Activated naive CD4-positive, alpha-beta T cell treated with anti-CD3 and anti-CD28 coated beads, Interleukin-2, amount 10 ng/mL, durations not matched to agents 7 days and 5 days (primary cell): ENCODE measurements at regions not wholly inside any gene's neighbourhood (a gene's known extent, or its start where the extent isn't known, plus 50 kb on each side); places are given as distances from the start of the nearest gene placed in this dataset.

ENCODE experiments used
- CTCF ChIA-PET: fragments of 350-600 bp; sonication (Branson Sonifier 250); formaldehyde crosslinking; loops from one replicate; lab custom pipeline; 2021; ENCODE audit warnings: antibody characterized with exemption; lab: Charles Lee
- DNase-seq: peaks from one replicate; pipeline ENCODE4 v3.0.0-alpha.2; 2020
- H3K27ac Mint-ChIP-seq: one replicate; pipeline ENCODE4 v1.8.0; 2021; ENCODE audit warnings: mild to moderate bottlenecking, moderate library complexity, mixed read lengths
- H3K27me3 Mint-ChIP-seq: one replicate; pipeline ENCODE4 v1.8.0; 2021; ENCODE audit warnings: mild to moderate bottlenecking, mixed read lengths
- H3K36me3 Mint-ChIP-seq: one replicate; pipeline ENCODE4 v1.8.0; 2021; ENCODE audit warnings: mixed read lengths
- H3K4me1 Mint-ChIP-seq: one replicate; pipeline ENCODE4 v1.8.0; 2021; ENCODE audit warnings: mixed read lengths
- H3K4me3 Mint-ChIP-seq: one replicate; pipeline ENCODE4 v1.8.0; 2021; ENCODE audit warnings: mild to moderate bottlenecking, moderate library complexity, mixed read lengths
- H3K9me3 Mint-ChIP-seq: one replicate; pipeline ENCODE4 v1.8.0; 2021; ENCODE audit warnings: mixed read lengths

DNA sequence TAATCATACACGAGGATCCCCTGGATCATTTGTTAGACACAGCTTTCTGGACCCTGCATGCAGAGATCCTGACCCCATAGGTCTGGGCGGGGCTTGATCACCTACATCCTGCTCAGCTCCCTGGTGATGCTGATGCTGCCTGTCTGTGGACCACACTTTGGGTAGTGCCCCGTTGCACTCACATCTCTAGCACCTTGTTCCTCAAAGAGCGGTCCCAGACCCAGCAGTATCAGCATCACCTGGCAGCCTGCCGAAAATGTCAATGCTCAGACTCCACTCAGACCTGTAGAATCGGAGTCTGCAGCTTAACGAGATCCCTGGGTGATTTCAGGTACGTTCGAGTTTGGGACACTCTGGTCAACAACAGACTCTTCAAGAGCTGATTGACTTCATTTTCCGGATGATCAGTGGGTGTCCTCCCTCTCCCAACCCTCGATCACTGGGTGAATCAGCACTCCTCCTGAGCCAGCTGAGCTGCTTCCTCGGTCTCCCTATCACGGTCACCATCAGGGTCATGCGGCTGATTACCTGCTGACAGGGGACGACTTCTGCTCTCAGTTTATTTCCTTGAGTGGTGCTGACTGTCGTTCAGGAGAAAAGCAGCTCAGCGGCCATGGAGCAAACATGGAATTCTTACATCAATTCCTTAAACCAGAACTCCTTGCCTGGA is 150.6 kb upstream of the RAB12 start:
- peaks cover 4% of the 10 kb centered on the region for H3K27me3 Mint-ChIP-seq
- no peaks in the 10 kb centered on the region for H3K4me1 Mint-ChIP-seq
- DNase-seq, result no peak
- no peaks in the 10 kb centered on the region for H3K36me3 Mint-ChIP-seq
- CTCF ChIA-PET, result interaction anchor here (1.3 kb wide), 1 partner anchor 19 kb away, joined by 4 read pairs; no protein-coding TSS in a partner anchor
- no peak overlapping the region for H3K4me3 Mint-ChIP-seq
- H3K9me3 Mint-ChIP-seq, result no peaks in the 10 kb centered on the region
- no peak overlapping the region for H3K27ac Mint-ChIP-seq

- DNase-seq, result no peak
- H3K36me3 Mint-ChIP-seq, result no peaks in the 10 kb centered on the region
- no peak overlapping the region for H3K4me3 Mint-ChIP-seq
- no peaks in the 10 kb centered on the region for H3K4me1 Mint-ChIP-seq
- H3K27me3 Mint-ChIP-seq, result peaks cover under 1% of the 10 kb centered on the region
- CTCF ChIA-PET, result no interaction called here
- H3K27ac Mint-ChIP-seq, result no peak overlapping the region
- H3K9me3 Mint-ChIP-seq, result no peaks in the 10 kb centered on the region
Observed at GRCh38 chr18:8460748-8461147, 148.5 kb upstream of the RAB12 start.

DNA sequence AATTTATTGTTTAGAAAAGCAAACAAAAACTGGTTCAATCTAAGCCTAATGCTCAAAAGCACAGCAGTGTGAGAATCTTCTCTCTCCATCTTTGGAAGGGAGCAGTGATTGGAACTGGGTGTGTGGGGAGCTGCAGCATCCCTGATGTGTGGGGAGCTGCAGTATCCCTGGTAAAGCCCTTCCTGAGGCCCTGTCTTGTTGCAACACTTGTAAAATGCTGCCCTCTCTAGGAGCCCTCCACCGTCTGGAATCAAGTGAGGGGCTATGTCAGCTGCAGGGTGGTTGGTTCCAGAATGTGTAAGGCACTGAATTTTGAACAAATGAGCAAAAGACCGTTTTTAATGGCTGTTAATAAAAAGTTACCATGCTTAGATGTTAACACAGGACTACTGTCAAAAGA is 147.7 kb upstream of the RAB12 start:
- CTCF ChIA-PET, result no interaction called here
- H3K27me3 Mint-ChIP-seq, result peaks cover 2% of the 10 kb centered on the region
- H3K9me3 Mint-ChIP-seq, result no peaks in the 10 kb centered on the region
- no peak overlapping the region for H3K4me3 Mint-ChIP-seq
- no peaks in the 10 kb centered on the region for H3K4me1 Mint-ChIP-seq
- DNase-seq, result no peak
- no peaks in the 10 kb centered on the region for H3K36me3 Mint-ChIP-seq
- H3K27ac Mint-ChIP-seq, result no peak overlapping the region

GRCh38 chr18:8462651-8463185 is 146.5 kb upstream of the RAB12 start:
- H3K36me3 Mint-ChIP-seq, result no peaks in the 10 kb centered on the region
- no peak overlapping the region for H3K4me3 Mint-ChIP-seq
- CTCF ChIA-PET, result no interaction called here
- no peak for DNase-seq
- H3K27ac Mint-ChIP-seq, result no peak overlapping the region
- no peaks in the 10 kb centered on the region for H3K4me1 Mint-ChIP-seq
- peaks cover 4% of the 10 kb centered on the region for H3K27me3 Mint-ChIP-seq
- no peaks in the 10 kb centered on the region for H3K9me3 Mint-ChIP-seq

GRCh38 chr18:8463791-8464190 is 145.4 kb upstream of the RAB12 start:
- Mint-ChIP-seq H3K27me3 (peaks cover 4% of the 10 kb centered on the region), H3K4me1 (no peaks in the 10 kb centered on the region), H3K4me3 (no peak overlapping the region), H3K9me3 (no peaks in the 10 kb centered on the region), H3K27ac (no peak overlapping the region), H3K36me3 (no peaks in the 10 kb centered on the region)
- CTCF ChIA-PET, result no interaction called here
- no peak for DNase-seq

DNA sequence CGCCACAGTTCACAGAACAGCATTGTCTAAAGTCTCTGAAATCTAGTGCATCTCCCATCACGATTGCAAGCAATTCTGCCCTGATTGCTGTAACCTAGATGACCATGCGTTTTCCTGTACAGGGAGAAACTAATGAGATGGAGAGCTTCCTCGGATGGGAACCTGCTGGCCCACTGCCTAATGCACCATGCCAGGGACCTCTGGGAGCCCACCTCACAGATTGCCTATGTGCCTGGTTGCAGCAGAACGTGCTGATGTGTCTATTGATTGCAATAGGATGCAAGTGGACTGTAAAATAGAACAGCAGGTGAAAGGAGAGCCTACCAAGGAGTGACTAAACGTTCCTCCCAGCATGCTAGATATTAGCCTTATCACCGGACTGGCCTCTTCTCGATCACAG is 141.0 kb upstream of the RAB12 start:
- H3K36me3 Mint-ChIP-seq, result no peaks in the 10 kb centered on the region
- H3K9me3 Mint-ChIP-seq, result no peaks in the 10 kb centered on the region
- peaks cover 4% of the 10 kb centered on the region for H3K27me3 Mint-ChIP-seq
- H3K4me3 Mint-ChIP-seq, result no peak overlapping the region
- DNase-seq, result no peak
- no peaks in the 10 kb centered on the region for H3K4me1 Mint-ChIP-seq
- H3K27ac Mint-ChIP-seq, result no peak overlapping the region
- CTCF ChIA-PET, result no interaction called here

- CTCF ChIA-PET, result no interaction called here
- Mint-ChIP-seq H3K27me3 (peaks cover 4% of the 10 kb centered on the region), H3K4me1 (no peaks in the 10 kb centered on the region), H3K9me3 (no peaks in the 10 kb centered on the region), H3K4me3 (no peak overlapping the region), H3K27ac (no peak overlapping the region), H3K36me3 (no peaks in the 10 kb centered on the region)
- DNase-seq, result no peak
Observed at GRCh38 chr18:8468921-8469335, 140.3 kb upstream of the RAB12 start.

DNA sequence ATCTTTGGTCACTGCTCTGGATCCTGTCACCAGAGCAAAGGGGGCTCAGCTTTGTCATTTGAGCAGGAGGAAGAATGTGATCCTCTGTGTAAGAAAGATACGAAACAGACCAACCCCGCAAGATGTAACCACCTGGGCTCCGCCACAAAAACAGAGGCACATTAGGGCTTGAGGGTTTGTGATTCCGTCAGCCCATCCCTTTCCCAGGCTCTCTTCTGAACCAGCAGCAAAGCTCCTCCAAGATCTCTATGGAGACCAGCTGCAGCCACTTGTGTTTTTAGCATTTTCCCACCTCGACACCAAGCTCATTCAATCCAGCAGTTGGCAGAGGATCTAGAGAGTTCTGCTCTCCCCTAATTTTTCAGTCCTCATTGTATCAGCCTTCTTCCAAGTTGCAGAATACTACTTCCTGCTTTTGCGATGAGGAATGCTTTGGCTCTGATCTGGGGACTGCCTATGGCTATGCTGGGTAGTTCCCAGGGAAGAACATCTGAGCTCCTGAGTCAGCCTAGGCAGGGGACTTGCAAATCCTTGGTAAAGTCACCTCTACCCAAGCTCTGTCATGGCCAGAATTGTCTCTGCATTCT is 139.6 kb upstream of the RAB12 start:
- no peak for DNase-seq
- H3K36me3 Mint-ChIP-seq, result no peaks in the 10 kb centered on the region
- CTCF ChIA-PET, result no interaction called here

GRCh38 chr18:8471372-8471771 is 137.9 kb upstream of the RAB12 start:
- H3K4me3 Mint-ChIP-seq, result no peak overlapping the region
- no peaks in the 10 kb centered on the region for H3K9me3 Mint-ChIP-seq
- no peak for DNase-seq
- H3K27ac Mint-ChIP-seq, result no peak overlapping the region
- no peaks in the 10 kb centered on the region for H3K4me1 Mint-ChIP-seq
- H3K36me3 Mint-ChIP-seq, result no peaks in the 10 kb centered on the region
- peaks cover 8% of the 10 kb centered on the region for H3K27me3 Mint-ChIP-seq
- CTCF ChIA-PET, result interaction anchor here (0.6 kb wide), 1 partner anchor 1281 kb away, joined by 4 read pairs; no protein-coding TSS in a partner anchor

More for the DNA sequence above, 139.6 kb upstream of the RAB12 start:
- Mint-ChIP-seq H3K27ac (no peak overlapping the region), H3K9me3 (no peaks in the 10 kb centered on the region), H3K27me3 (peaks cover 4% of the 10 kb centered on the region), H3K4me3 (no peak overlapping the region), H3K4me1 (no peaks in the 10 kb centered on the region)

- Mint-ChIP-seq H3K4me1 (no peaks in the 10 kb centered on the region), H3K27ac (no peak overlapping the region), H3K27me3 (peaks cover 14% of the 10 kb centered on the region), H3K36me3 (no peaks in the 10 kb centered on the region), H3K4me3 (no peak overlapping the region), H3K9me3 (no peaks in the 10 kb centered on the region)
- DNase-seq, result no peak
- CTCF ChIA-PET, result no interaction called here
Observed at GRCh38 chr18:8474661-8475060, 134.6 kb upstream of the RAB12 start.

- Mint-ChIP-seq H3K27me3 (peaks cover 14% of the 10 kb centered on the region), H3K4me3 (no peak overlapping the region), H3K4me1 (no peaks in the 10 kb centered on the region), H3K36me3 (no peaks in the 10 kb centered on the region), H3K9me3 (no peaks in the 10 kb centered on the region), H3K27ac (no peak overlapping the region)
- no peak for DNase-seq
- CTCF ChIA-PET, result interaction anchor here (1.2 to 1.4 kb wide), 2 partner anchors 20 to 126 kb away, joined by 3 to 4 read pairs; no protein-coding TSS in a partner anchor
Observed at GRCh38 chr18:8477615-8478014, 131.6 kb upstream of the RAB12 start.

- no peak overlapping the region for H3K4me3 Mint-ChIP-seq
- no peak overlapping the region for H3K27ac Mint-ChIP-seq
- peaks cover 18% of the 10 kb centered on the region for H3K27me3 Mint-ChIP-seq
- CTCF ChIA-PET, result interaction anchor here (0.7 to 1.7 kb wide), 6 partner anchors 14 to 1297 kb away, joined by 3 to 5 read pairs (median 4); no protein-coding TSS in a partner anchor
- no peaks in the 10 kb centered on the region for H3K4me1 Mint-ChIP-seq
- H3K9me3 Mint-ChIP-seq, result no peaks in the 10 kb centered on the region
- DNase-seq, result peak; percentile 71
- H3K36me3 Mint-ChIP-seq, result no peaks in the 10 kb centered on the region
Observed at GRCh38 chr18:8478166-8478967, 130.9 kb upstream of the RAB12 start.

DNA sequence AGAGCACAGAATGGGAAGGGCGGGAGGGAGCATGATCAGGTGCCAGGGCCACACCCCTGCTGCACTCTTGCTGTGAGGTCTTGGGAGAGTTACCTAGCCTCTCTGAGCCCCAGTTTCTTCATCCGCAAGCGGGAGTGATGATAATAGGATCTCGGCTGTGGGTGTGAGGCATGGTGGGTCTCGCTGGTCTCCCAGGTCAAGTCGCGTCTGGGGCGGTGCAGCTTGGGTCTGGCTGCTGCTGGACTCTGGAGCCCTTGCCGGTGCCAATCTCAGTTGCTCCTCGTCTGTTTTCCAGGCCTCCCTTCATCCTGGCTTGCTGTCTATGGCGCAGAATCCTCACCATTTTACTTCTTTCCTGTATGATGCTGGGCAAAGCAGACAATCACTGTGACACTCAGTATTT is 130.3 kb upstream of the RAB12 start:
- Mint-ChIP-seq H3K36me3 (no peaks in the 10 kb centered on the region), H3K9me3 (no peaks in the 10 kb centered on the region), H3K27me3 (peaks cover 18% of the 10 kb centered on the region), H3K4me3 (no peak overlapping the region), H3K27ac (no peak overlapping the region), H3K4me1 (no peaks in the 10 kb centered on the region)
- DNase-seq, result no peak
- CTCF ChIA-PET, result interaction anchor here (0.7 to 1.7 kb wide), 5 partner anchors 14 to 1297 kb away, joined by 3 to 5 read pairs (median 3); no protein-coding TSS in a partner anchor

GRCh38 chr18:8479789-8480188 is 129.4 kb upstream of the RAB12 start:
- no peak for DNase-seq
- Mint-ChIP-seq H3K4me3 (no peak overlapping the region), H3K4me1 (no peaks in the 10 kb centered on the region), H3K27ac (no peak overlapping the region), H3K27me3 (peaks cover 21% of the 10 kb centered on the region), H3K9me3 (no peaks in the 10 kb centered on the region), H3K36me3 (no peaks in the 10 kb centered on the region)
- CTCF ChIA-PET, result interaction anchor here (1.7 kb wide), 1 partner anchor 508 kb away, joined by 5 read pairs; no protein-coding TSS in a partner anchor
